NCI-H146 (cell line): ENCODE measurements at regions not wholly inside any gene's neighbourhood (a gene's known extent, or its start where the extent isn't known, plus 50 kb on each side); places are given as distances from the start of the nearest gene placed in this dataset.

Experiments
- DNase-seq: peaks from one replicate; lab custom pipeline; 2025; lab: John Stamatoyannopoulos, UW

DNA sequence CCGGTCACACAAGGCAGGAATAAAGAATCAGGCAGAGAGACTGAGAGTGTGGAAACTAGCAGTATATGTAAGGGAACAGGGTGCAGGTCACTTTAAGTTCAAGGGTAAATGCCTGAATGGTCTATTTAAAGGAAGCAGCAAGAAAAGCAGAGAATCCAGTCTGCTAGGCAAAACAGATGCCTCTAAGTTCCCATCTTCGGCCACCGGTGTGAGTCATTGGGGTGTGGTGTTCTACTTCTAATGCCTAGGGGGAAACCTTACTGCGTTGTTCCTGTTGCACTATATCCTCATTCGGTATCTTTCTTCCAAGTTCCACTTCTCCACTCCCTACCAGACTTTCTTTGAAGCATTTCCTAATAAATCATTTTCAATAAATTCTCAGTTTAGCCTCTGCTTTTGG lies 259.9 kb downstream of the HHIPL2 start:
- DNase-seq = no peak

DNA sequence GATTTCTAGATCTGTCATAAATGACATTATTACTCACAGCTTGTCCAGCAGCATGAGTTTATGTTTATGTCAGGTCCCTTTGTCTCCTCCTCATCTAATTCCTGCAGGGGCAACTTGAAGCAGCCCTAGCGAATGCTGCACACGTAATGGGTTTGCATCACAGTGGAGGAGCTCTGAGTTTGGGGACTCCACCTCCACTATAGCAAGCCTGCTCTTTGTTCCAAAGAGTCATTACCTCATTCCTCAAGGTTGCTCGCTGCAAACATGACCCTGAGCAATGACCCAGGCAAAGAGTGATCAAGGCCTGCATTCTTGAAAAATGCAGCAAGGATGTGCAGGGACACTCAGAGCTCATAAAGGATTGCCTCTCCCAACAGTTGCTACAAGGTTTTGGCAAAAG lies 261.9 kb downstream of the HHIPL2 start:
- DNase-seq = no peak

DNA sequence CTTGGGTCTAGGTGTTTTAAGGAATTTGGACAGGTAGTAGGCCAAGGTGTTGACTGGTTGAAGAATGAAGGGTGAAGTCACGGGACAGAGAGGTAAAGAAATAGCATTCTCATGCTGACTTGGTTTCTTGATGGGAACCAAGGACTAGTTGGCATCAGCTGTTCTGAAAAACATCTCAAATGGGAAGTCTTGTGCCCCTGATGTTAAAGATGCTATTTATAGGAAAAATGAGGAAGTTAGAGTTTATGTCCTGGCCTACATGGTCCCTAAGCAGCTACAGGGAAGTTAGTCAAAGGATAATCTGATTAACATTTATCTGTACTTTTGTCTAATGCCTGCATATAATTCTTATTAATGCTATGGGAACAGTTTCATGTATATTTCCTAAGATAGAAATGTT lies 262.4 kb downstream of the HHIPL2 start:
- DNase-seq = no peak

DNA sequence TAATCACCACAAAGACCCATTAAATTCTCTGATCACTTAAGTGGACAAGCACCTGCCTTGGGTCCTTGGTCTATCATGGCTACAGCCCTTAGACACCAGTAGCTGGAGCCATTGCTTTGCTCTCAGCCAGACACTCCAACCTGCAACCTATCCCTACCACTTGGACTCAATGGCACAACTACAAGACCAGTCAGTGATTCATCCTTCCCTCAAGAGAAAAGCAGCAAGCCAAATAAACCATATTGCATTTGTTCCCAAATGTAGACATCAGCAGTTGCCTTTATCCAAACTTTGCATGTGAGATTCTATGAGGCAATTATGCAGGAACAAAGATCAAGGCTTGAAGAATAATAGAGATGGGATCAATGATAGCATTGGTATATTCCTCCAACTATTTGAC lies 263.4 kb downstream of the HHIPL2 start:
- DNase-seq = no peak

DNA sequence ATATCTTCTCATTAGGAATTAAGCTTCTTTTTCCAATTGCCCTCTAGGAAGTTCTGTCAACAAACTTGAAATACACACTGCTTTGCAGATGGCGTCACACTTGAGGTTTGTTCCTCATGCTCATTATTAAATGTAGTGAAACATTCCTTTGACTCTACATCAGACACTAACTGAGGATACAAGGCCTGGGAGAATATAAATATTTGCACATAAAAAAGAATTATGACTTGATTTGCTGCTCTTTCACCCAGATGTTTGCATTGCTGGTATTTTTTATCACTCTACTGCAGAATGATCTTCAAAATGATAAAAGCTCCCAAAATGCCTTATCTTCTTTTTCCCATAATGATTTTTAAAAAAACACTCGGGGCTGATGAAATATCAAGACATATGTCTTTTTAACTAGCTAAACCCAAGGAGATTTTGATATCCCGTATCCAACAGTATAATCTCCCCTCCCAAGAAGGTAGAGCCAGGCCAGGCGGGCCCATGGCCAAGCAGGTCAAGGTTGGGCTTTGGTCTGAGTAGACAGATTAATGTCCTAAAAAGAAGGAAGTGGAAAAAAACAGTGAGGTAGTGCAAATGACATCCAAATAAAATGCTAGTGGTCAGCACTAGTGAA lies 264.6 kb downstream of the HHIPL2 start:
- no peak for DNase-seq

DNA sequence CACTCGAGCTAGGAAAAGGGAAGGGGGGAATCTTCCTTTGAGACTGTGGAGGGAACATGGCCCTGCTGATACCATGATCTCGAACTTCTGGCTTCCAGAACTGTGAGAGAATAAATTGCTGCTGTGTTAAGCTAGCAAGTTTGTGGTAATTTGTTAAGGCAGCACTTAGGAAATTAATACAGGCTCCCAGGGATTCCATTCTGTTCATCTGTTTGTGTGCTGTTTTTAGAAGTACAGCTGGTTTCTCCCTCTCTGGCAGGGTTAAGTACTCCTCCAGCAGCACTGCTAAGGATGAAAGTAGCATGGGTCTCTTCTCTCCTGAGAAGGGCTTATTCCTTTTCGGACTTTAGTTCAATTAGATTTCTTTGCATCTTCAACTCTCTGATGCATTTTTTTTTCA lies 268.3 kb downstream of the HHIPL2 start:
- DNase-seq = no peak

DNA sequence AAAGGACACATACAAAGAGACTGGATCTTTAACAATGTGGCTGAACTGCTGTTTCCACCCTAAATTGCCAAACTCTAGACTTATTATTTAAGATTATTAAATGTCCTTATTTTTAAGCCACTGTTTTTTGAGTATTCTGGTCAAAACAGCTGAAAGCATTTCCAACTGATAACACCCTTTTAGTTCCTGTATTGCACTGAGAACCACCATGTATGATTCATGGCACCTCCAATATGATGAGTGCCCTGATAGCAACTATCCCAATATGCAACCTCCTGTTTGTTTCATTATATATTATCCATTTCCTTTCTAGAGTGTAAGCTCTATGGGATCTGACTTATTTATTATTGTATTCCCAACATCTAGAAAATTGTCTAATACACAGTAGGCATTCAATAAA lies 269.4 kb downstream of the HHIPL2 start:
- DNase-seq = no peak

DNA sequence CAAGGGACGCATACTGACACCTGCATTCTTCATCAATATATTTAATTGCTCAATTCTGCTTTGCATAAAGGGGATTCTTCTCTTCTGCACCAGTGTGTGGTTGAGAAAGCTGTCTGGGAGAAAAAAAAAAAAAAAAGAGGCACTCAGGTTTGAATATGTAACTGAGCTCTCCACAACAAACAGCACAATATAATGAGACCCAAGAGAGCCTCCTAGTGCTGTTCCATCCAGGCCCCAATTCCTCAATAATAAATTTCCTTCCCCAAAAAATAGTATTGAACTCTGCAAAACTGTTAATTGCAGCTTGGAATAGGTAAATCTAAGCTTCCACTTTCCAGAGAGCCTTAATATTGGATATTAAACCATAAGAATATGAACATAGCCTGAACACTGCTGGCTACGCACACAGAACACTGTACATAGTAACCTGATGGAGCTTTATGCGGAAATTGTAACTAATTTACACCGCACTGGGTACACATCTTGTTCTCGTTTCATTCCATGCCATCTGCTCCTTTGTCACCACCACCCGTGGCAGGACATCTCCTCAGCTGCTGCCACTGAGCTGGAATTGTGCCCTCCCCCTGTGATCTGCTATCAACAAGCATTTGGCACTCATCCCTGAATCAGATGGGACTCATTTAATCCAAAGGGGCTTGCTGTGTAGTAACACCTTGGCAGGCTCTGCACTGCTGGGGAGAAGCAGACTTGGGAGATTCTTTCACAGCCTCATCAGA lies 272.0 kb downstream of the HHIPL2 start:
- no peak for DNase-seq

DNA sequence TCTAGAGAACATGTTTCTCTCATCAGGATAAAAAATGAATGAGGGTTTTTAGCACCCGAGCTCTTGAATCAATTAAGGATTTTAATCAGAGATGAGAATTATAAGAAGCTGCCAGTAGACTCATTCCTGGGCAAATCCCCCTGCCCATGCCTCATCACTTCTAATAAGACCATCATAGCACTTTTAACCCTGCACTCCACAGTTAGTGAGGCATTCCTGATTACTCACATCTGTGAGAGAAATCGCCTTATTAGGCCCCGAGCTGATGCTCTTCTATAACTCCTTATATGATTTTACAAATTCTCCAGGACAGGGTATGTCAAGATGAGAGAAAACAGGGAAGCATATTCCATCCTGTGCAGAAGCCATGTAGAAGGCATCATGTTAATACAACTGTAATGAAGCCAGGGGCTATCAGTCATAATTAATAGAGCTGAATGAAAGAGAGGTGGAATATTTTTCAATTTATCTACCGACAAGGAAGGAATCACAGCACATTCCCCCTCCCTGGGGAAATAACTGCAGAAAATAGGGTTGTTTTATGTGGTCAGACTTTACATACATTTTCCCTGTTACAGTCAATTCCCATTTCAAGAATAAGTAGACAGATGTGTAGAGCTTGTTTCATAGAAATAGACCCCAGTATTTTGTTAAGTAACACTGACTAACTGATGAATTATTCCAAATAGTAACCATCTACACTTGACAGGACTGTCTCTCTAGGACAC lies 272.7 kb downstream of the HHIPL2 start:
- no peak for DNase-seq

DNA sequence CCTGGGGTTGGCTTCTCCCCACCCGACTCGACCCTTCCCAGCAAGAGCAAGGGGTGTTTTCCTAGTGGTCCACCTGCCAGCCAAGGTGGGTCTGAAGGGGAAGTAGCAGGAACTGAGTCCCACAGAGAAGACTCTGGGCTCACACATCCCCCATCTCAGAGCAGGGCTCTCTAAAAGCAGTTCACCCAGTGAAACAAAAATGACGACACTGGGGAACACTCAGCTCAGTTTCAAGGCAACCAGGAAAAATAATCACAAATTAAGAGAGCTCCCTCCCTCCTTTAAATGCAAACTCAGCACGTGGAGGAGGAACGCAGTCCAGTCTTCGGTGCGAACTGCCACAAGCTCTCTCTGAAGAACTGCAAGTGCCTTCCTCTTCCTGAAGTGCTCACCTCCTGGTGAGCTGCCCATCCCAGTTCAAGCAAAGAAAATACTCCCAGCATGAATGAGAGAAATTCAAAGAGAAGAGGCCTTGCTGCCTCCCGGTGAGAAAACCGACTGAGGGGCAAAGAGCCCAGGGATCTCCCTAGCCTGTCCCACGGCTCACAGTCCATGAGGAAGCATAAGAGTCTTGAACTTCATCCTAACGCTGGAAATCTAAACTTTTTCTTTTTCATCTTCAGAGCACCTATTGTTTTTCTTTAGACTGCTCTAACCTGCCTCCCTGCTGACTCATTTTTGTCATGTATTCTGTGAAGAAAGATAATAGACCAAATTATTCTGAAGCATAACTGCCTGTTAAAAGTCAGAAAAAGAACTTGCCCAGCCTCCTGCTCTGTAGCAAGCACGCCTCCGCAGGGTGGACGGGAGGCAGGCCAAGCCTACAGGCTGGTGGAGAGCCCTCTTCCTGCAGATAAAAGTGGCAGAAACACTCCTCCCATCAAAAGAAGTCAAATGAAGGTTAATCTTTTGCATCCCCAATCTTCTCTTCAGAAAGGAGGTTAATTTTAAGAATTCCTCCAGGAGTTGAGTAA lies 281.4 kb downstream of the HHIPL2 start:
- DNase-seq = no peak

DNA sequence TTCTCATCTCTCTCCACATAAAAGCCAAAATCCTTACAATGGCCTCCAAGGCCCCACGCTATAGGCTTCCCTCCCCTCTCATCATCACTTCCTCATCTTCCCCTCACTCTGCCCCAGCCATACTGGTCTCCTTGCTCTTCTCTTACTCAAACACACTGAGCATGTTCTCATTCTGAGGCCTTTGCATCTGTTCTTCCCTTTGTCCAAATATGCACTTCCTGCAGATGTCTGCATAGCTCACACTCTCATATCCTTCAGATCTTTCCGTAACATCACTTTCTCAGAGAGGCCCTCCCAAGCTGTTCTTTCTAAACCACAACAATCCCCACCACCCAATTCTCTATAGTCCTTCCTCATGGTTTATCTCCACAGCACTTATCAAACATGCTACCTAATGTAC lies 284.1 kb downstream of the HHIPL2 start:
- no peak for DNase-seq

DNA sequence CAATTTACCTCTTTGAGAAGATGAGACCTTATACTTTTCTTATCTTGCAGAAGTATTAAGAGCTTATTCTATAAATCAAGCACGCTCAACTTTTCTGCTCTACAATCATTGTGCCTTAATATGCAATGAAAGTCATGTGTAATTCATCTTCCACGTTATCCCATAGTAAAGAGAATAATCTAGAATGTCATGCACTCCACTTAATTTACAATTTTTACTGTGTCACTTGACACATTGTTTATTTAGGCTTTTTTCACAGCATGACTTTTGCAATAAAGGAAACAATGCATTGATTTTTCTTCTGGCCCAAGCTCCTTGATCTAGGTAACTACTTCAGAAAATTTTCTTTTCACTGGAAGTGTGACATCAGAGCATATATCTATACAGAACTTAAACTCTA lies 290.9 kb downstream of the HHIPL2 start:
- DNase-seq = no peak

DNA sequence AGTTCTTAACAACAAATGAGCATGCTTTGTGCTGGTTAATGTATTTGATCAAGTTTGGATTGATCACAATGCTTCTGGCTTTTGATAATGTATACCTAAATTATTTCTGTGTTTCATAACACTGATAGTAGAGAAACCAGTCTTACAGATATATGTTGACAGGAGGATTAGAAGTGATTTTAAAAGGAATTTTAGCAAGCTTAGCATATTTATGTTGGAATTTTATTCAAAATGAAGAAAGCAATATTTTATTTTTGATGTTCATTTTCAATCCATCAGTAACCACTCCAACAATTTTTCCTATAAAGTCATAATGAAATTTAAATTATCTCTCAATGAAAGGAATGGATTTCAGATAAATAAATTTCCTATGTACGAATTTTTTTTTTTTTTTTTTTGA lies 291.8 kb downstream of the HHIPL2 start:
- DNase-seq = no peak

DNA sequence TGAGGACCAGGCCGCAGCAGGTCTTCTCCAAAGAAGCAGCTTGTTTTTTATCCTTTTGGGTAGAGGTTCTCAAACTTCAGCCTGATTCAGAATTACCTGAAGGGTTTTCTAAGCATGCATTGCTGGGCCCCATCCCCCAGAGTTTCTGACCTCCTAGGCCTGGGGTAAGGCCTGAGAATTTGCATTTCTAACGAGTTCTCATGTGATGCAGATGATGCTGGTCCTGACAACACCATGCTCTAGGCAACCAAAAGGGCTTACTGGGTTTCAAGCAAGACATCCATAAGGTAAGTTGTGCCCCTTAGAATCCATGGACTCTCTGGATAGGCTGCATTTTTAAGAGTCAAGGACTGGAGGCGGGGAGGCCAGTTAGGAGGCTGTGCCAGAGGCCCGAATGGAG lies 295.1 kb downstream of the HHIPL2 start:
- no peak for DNase-seq

DNA sequence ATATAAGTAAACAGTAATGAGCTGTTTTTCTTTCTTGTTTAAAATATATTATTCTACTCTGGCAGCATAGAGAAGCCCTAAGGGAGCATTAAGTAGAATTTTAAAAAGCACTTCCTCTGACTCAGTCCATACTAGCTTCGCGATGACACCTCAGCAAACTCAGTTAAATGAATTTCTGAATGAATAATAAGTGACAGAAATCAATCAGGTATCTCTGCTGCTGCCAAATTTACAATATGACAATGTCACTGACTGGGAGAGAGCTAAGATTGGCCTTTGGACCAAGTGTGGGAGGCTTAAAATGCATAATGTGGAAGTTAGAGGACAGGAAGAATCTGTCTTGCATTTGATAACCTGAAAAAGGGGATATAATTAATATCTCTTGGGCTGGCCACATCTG lies 296.1 kb downstream of the HHIPL2 start:
- no peak for DNase-seq

DNA sequence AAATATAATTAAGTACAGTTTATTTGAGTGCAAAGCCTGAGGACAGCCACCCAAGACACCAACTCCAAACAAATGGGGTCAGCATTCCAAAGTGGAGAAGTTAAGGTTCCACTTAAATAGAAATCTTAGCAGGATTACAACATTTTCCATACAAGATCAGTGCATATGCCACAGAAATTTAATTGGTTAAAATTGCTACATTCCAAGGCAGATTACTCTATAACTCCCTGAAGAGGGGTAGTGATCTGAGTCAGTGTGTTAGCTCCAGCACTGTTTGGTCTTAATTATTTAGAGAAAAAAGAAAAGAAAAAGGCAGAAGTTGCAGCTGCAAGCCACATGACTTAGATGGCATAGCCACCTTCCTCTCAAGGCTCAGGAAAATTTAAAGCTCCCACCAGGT lies 297.5 kb downstream of the HHIPL2 start:
- no peak for DNase-seq

DNA sequence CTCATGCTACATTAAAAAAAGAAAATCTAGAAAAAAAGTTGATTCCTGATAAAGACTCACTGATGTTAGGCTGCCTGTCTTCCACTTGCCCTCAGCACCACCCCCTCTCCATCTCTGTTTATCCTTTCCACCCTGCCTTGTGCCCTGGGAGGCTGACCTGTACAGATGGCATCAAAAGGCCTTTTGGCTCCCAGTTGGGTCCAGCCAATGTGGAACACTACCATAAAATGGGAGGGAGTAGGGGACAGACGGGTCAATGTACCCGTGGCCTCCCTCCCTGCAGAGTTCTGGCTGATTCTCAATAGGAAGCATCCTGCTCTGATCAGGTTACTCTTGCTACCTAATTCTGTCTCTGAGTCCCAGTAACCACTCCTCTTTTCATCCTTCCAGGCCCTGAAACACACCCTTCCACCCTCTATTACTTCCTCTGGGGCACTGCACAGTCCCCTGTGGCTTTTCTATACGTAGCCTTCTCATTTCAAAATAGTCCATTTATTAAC lies 300.0 kb downstream of the HHIPL2 start:
- DNase-seq = no peak

DNA sequence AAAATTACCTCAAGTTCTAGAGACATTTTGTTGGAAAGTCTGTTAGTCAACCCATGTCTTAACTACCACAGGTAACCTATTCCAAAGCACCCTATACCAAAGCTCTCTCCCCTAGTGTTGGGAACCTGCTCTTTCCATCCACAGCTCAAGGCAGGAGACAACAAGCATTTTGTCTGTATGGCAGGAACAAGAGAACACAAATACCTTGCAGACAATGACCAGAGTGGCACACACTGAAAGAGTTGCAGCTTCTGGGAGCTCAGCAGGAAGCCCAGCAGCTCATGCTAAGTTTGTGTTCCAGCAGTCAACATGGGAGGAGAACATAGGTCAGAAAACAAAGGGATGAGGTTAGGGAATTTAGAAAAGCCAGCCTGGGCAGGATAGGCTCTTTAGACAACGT lies 300.8 kb downstream of the HHIPL2 start:
- DNase-seq = no peak

DNA sequence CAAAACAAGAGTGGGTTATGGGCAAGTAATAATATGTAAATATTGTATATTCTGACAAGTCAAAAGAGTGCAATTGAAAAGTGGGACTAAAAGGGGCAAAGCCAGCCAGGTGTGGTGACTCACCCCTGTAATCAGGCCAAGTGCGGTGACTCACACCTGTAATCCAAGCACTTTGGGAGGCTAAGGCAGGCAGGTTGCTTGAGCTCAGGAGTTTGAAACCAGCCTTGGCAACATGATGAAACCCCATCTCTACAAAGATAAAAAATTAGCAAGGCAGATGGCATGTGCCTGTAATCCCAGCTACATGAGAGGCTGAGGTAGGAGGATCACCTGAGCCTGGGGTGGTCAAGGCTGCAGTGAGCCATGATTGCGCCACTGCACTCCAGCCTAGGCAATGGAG lies 304.0 kb downstream of the HHIPL2 start:
- DNase-seq = no peak

DNA sequence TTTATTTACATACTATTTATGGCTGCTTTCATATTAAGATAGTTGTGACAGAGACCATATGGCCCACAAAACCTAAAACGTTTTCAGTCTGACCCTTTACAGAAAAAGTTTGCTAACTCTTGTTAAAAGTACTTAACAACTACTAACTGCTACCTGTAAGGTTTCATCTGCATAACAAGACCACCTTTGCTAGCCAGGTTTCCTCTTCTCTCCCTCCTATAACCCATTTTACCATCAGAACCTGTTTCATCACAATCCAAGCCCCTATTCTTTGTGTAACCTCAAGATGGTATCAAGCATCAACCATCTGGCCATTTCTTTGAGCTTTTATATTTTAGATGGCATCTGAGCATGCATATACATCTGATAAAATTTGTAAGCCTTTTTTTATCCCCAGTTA lies 305.4 kb downstream of the HHIPL2 start:
- DNase-seq = no peak

DNA sequence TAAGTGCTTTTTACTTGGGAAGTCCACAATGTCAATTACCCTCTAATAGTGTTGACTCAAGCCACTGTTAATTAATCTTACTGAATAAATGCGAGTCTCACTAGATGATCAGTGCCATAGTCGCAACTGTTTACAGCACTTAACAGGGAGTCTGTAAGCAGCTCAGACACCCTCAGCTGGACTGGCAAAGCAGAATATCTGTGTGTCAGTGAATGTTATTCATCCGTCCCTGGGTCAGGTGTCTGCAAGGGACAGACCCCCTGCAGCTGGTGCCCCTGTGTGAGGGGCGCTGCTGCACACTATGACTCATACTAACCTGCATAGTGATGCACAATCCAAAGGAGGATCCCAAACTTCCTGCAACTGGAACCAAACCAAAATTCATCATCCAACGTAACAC lies 306.5 kb downstream of the HHIPL2 start:
- DNase-seq = no peak

DNA sequence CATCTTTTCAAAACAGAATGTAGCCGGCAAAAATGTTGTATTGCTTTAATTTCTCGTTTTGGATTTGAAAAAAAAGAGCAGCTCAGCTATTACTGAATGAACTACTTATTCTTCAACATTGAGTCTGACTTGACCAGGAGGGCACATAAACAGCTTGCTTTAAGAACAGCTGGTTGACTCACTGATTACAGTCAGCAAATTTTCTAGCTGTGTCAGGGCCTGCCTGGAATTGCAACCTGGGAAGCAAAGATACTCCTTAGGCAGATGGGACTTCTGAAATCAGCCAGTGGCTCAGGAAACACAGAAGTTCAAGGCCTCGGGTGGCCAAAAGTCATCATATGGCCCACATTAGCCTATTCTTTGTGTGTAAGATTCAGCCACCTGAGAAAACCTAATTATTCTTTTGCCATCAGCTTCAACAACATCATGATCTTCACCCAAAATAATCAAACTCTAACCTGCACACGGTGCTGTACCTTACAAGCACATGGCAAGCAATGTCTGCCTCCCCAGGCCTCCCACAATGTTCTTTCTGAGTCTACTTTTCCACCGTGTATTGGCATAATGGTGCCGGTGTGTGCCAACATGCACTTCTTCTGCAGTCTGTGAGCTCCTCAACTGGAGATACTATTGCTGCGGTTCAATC lies 307.2 kb downstream of the HHIPL2 start:
- no peak for DNase-seq
